VCaP (cell line): ENCODE measurements at regions not wholly inside any gene's neighbourhood (a gene's known extent, or its start where the extent isn't known, plus 50 kb on each side); places are given as distances from the start of the nearest gene placed in this dataset.

Source experiments
- H3K27ac ChIP-seq: fragments of 450-650 bp; 2 replicates; pipeline ENCODE4 v1.5.1; 2017
- TF ChIP-seq, protein P1 (sequence below): fragments of 450-650 bp; conservative IDR thresholded peaks from 2 replicates; pipeline ENCODE4 v1.5.1; 2017; ENCODE audit warnings: mild to moderate bottlenecking, moderate library complexity

DNA sequence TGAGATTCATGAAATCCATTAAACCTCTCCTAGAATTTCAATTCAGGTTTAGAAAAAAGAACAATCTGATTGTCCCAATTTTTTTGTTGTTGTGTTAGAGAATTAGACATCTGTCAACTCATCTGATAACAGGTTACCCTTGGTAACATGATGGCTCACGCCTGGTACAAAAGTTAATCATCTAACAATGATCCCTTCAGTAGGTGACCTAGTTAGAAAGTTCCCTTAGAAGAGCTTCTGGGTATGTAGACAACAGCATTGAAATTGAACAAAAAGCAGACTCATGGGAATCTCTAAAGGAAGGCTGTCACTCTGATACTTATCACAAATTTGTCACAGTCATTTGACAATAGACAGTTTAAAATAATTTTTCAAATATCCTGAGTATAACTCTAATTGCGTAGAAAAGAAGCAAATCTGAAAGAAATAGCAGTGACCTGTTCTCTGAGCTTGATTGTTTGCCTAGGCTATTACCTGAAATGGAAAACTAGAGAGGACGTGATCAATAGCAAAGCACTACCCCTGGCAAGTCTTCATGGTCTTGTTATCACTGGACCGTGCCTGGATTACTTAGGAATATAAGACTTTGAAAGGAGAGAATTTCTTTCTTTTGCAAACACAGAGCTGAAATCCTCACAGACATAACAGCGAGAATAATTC lies 880.4 kb upstream of the AGA start:
- H3K27ac ChIP-seq: no peak overlapping the region
- TF ChIP-seq, protein P1, sequence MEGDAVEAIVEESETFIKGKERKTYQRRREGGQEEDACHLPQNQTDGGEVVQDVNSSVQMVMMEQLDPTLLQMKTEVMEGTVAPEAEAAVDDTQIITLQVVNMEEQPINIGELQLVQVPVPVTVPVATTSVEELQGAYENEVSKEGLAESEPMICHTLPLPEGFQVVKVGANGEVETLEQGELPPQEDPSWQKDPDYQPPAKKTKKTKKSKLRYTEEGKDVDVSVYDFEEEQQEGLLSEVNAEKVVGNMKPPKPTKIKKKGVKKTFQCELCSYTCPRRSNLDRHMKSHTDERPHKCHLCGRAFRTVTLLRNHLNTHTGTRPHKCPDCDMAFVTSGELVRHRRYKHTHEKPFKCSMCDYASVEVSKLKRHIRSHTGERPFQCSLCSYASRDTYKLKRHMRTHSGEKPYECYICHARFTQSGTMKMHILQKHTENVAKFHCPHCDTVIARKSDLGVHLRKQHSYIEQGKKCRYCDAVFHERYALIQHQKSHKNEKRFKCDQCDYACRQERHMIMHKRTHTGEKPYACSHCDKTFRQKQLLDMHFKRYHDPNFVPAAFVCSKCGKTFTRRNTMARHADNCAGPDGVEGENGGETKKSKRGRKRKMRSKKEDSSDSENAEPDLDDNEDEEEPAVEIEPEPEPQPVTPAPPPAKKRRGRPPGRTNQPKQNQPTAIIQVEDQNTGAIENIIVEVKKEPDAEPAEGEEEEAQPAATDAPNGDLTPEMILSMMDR: no peak

DNA sequence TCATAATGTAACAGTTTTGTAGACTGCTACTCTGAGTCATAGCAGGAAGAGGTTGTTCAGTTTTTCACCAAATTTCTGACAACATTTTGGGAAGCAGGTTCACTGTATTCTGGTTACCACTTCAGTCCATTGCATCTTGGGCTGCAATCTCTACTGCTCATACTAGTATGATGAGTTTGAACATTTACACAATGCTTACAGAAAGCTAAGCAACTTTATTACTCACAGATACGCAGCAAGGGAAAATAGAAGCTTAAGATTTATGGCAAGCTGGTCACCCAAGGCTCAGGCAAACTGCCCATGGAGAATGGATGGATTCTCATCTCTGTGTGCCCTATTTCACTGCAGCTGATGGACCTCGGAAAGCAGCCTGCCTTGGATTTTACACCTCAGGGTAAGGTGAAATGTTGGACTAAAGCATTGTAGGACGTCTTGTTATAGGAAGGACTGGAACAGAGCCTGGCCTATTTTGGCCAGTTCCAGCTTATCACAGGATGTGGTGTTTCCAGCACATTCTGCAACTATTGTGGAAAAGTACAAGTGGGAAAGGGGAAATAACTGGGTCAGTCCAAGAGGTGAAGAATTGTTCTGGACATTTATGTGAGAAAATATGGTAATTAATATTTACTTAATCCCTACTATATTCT lies 887.1 kb upstream of the AGA start:
- H3K27ac ChIP-seq: no peak overlapping the region
- TF ChIP-seq, protein P1: no peak

DNA sequence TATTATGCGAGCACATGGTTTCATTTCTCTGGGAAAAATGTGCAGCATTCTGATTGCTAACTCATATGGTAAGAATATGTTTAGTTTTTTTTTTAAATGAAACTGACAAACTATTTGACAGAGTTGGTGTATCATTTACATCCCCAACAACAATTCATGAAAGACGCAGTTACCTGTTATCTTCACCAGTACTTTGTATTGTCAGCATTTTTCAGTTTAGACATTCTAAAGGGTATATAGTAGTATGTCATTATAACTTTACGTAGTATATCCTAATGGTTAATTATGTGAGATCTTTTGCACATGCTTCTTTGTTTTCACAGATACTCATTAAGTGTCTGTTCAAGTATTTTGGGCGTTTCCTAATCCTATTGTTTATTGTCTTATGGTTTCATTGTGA lies 891.1 kb upstream of the AGA start:
- no peak overlapping the region for H3K27ac ChIP-seq
- TF ChIP-seq, protein P1: no peak

DNA sequence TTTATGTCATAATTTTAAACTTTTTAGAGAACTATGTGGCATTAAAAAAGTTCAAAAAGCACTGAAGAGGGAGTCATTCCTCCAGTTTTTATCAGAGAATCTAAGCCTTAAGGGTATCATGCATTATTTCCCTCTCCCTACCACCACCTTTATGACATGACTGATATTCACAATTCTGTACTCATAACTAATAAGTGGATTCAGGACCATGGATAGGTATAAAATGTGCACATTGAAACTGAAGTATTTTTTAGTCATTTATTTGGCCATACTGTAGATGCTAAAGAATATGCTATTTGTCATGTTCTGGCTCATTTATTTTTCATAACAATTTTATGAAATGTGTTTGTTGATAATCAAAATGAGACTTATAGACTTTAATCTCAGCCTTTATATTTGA lies 897.5 kb upstream of the AGA start:
- no peak overlapping the region for H3K27ac ChIP-seq
- TF ChIP-seq, protein P1: no peak

DNA sequence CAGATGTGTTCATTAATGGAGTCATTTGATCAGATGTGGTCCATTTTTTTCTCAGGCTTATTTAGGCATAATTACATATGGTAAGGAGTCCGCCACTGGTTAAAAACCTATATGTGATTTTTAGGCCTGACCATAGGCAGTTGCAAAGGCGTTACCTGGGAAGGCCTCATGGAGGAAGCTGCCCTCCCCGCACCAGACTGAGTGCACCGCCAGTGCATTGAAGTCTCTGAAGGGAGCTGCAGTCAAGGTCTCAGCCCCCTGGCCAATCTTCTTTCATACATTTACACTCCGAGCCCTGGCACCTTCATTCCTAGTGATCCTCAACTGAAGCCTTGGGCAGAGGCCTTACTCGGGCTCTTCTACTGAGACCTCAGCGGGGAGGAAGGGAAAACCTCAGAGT lies 898.2 kb upstream of the AGA start:
- TF ChIP-seq, protein P1: no peak

DNA sequence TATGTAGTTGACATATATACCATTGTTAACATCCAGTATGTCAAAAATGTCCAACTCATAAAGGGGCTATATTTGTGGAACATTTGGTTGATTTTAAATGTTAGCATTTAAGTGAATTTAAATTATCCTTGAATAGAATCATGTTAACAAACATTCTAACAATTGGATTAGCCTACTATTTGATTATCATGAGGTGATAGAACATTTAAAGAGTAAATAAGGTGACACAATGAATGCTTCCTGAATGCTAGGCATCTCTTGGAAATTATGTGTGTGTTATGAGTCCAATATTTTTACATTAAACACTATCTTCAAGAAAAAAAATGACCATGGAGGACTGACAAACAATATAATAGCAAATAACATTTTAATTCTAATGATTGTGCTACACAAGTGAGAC lies 901.9 kb upstream of the AGA start:
- TF ChIP-seq, protein P1: no peak

More for the DNA sequence above, 898.2 kb upstream of the AGA start:
- H3K27ac ChIP-seq: no peak overlapping the region

DNA sequence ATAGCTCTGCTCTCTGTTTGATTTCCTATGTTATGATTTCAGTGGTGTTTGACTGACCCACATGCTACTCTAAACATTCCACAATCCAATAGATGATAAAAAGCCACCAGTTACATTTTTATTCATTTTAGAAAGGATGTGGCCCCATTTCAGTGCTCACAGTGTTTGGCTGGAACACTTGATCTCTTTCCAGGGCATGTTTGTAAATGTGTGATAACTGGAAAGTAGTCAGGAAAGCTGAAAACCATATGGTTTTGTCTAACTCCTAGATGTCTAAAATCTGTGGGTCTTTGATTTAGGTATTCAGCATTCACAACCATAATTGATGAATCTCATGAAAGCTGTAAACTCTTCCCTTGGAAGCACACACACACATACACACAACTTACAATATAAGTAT lies 904.9 kb upstream of the AGA start:
- no peak overlapping the region for H3K27ac ChIP-seq
- TF ChIP-seq, protein P1: no peak

More for the DNA sequence above, 901.9 kb upstream of the AGA start:
- no peak overlapping the region for H3K27ac ChIP-seq
